HepG2 (cell line): ENCODE measurements at regions not wholly inside any gene's neighbourhood (a gene's known extent, or its start where the extent isn't known, plus 50 kb on each side); places are given as distances from the start of the nearest gene placed in this dataset.

Experiments used
- AGO1 ChIP-seq: fragments of 200-400 bp; formaldehyde crosslinking; IDR thresholded peaks from 2 replicates; pipeline ENCODE4 v1.6.1; 2017; ENCODE audit warnings: mild to moderate bottlenecking, low read depth, low read length, moderate library complexity; ENCODE audit not compliant: poor library complexity, severe bottlenecking
- DNMT1 ChIP-seq: sonication (generic); formaldehyde crosslinking; IDR thresholded peaks from 2 replicates; pipeline ENCODE4 v1.5.1; 2020; ENCODE audit warnings: mild to moderate bottlenecking, missing genetic modification reagents
- KLF15 ChIP-seq: sonication (generic); formaldehyde crosslinking; IDR thresholded peaks from 2 replicates; pipeline ENCODE4 v1.8.1; 2023; ENCODE audit warnings: borderline replicate concordance, mild to moderate bottlenecking, inconsistent platforms, missing genetic modification reagents, mixed read lengths
- MAFG ChIP-seq: sonication (generic); formaldehyde crosslinking; IDR thresholded peaks from 2 replicates; pipeline ENCODE4 v1.5.1; 2020; ENCODE audit warnings: mild to moderate bottlenecking, missing genetic modification reagents
- MYPOP ChIP-seq: sonication (generic); formaldehyde crosslinking; IDR thresholded peaks from 2 replicates; pipeline ENCODE4 v1.8.1; 2023; ENCODE audit warnings: mild to moderate bottlenecking, moderate library complexity, missing genetic modification reagents
- NR0B2 ChIP-seq: sonication (generic); formaldehyde crosslinking; IDR thresholded peaks from 2 replicates; pipeline ENCODE4 v1.4.0; 2020; ENCODE audit warnings: mild to moderate bottlenecking, missing genetic modification reagents
- NR2F2 ChIP-seq: IDR thresholded peaks from 2 replicates; pipeline ENCODE4 v1.6.1; 2012; ENCODE audit warnings: low read depth, inconsistent platforms, borderline replicate concordance
- SNAPC5 ChIP-seq: sonication (generic); formaldehyde crosslinking; IDR thresholded peaks from 2 replicates; pipeline ENCODE4 v1.8.1; 2023; ENCODE audit warnings: mild to moderate bottlenecking, missing genetic modification reagents, borderline replicate concordance
- SP4 ChIP-seq: sonication (generic); formaldehyde crosslinking; IDR thresholded peaks from 2 replicates; pipeline ENCODE4 v1.8.1; 2023; ENCODE audit warnings: mild to moderate bottlenecking, missing genetic modification reagents
- TBX2 ChIP-seq: sonication (generic); formaldehyde crosslinking; IDR thresholded peaks from 2 replicates; pipeline ENCODE4 v1.5.0; 2020; ENCODE audit warnings: missing genetic modification reagents, mild to moderate bottlenecking, borderline replicate concordance
- ZBED4 ChIP-seq: sonication (generic); formaldehyde crosslinking; IDR thresholded peaks from 2 replicates; pipeline ENCODE4 v1.4.0; 2020; ENCODE audit warnings: missing genetic modification reagents, borderline replicate concordance
- ZBTB2 ChIP-seq: sonication (generic); formaldehyde crosslinking; IDR thresholded peaks from 2 replicates; pipeline ENCODE4 v1.8.0; 2022; ENCODE audit warnings: low read depth, missing genetic modification reagents
- ZMYM2 ChIP-seq: sonication (generic); formaldehyde crosslinking; IDR thresholded peaks from 2 replicates; pipeline ENCODE4 v1.8.0; 2022; ENCODE audit warnings: mild to moderate bottlenecking, missing genetic modification reagents
- ZNF234 ChIP-seq: sonication (generic); formaldehyde crosslinking; conservative IDR thresholded peaks from 2 replicates; pipeline ENCODE4 v1.5.1; 2020; ENCODE audit warnings: mild to moderate bottlenecking, missing genetic modification reagents
- ZNF263 ChIP-seq: sonication (generic); formaldehyde crosslinking; IDR thresholded peaks from 2 replicates; pipeline ENCODE4 v1.4.0; 2020; ENCODE audit warnings: missing genetic modification reagents
- ZNF441 ChIP-seq: sonication (generic); formaldehyde crosslinking; IDR thresholded peaks from 2 replicates; pipeline ENCODE4 v1.7.0; 2021; ENCODE audit warnings: missing genetic modification reagents, borderline replicate concordance
- ZNF572 ChIP-seq: sonication (generic); formaldehyde crosslinking; IDR thresholded peaks from 2 replicates; pipeline ENCODE4 v1.5.1; 2020; ENCODE audit warnings: mild to moderate bottlenecking, missing genetic modification reagents
- ZNF609 ChIP-seq: sonication (generic); formaldehyde crosslinking; IDR thresholded peaks from 2 replicates; pipeline ENCODE4 v1.4.0; 2020; ENCODE audit warnings: mild to moderate bottlenecking, missing genetic modification reagents, borderline replicate concordance
- ZNF644 ChIP-seq: IDR thresholded peaks from 2 replicates; pipeline ENCODE4 v1.6.1; 2016; ENCODE audit warnings: low read depth

GRCh38 chr10:78853864-78854263 is 214.9 kb upstream of the ZMIZ1 start (continued):
- TF ChIP-seq AGO1 (no peak), ZBTB2 (CRISPR knock-in tag) (no peak), ZNF644 (CRISPR knock-in tag) (peak; percentile 45; the same call in 1 of the 2 replicates), ZNF263 (no peak), NR0B2 (CRISPR knock-in tag) (no peak), SNAPC5 (CRISPR knock-in tag) (no peak), MYPOP (no peak), TBX2 (no peak), SP4 (no peak), MAFG (CRISPR knock-in tag) (no peak), ZNF441 (CRISPR knock-in tag) (no peak), ZBED4 (CRISPR knock-in tag) (no peak), NR2F2 (no peak), DNMT1 (CRISPR knock-in tag) (no peak), ZNF234 (no peak), ZNF609 (CRISPR knock-in tag) (no peak), ZNF572 (no peak), KLF15 (CRISPR knock-in tag) (no peak), ZMYM2 (CRISPR knock-in tag) (no peak)
